GM12878 (cell line): ENCODE measurements at regions not wholly inside any gene's neighbourhood (a gene's known extent, or its start where the extent isn't known, plus 50 kb on each side); places are given as distances from the start of the nearest gene placed in this dataset.

Source experiments
- ATAC-seq: fragments of 200-7000 bp; cut with Tn5 transposase; 3 replicates; pipeline ENCODE4 v1.9.1; 2020; ENCODE audit warnings: mild to moderate bottlenecking, moderate library complexity
- BruUV-seq: library from RNA; stranded (reverse); fragments of 400-500 nt; replicated peaks from 2 replicates; lab custom pipeline; 2021; lab: Mats Ljungman, UMichigan
- CTCF ChIA-PET: fragments of 300-600 bp; sonication (Branson Sonifier 250); formaldehyde crosslinking; extraction: SDS; loops from one replicate; lab custom pipeline; 2021; ENCODE audit warnings: inconsistent platforms; lab: Yijun Ruan, JAX
- POLR2A ChIA-PET: fragments of 350-600 bp; formaldehyde crosslinking; extraction: SDS; loops from one replicate; lab custom pipeline; 2021; ENCODE audit warnings: inconsistent platforms; lab: Charles Lee
- RAD21 ChIA-PET: fragments of 300-600 bp; sonication (Branson Sonifier 250); formaldehyde crosslinking; loops from one replicate; lab custom pipeline; 2023; ENCODE audit warnings: antibody characterized with exemption; ENCODE audit not compliant: unreplicated experiment; lab: Charles Lee
- SMC1A ChIA-PET: fragments of 300-600 bp; sonication (Branson Sonifier 250); formaldehyde crosslinking; loops from one replicate; lab custom pipeline; 2023; ENCODE audit not compliant: unreplicated experiment, uncharacterized antibody; lab: Charles Lee
- DNase-seq: peaks from one replicate; pipeline ENCODE4 v3.0.0-alpha.2; 2011; ENCODE audit warnings: low read depth, low spot score
- FAIRE-seq: peaks from 3 replicates; lab custom pipeline; 2011; peaks lifted over from hg19 to GRCh38; lab: Jason Lieb, UNC
- H2AFZ ChIP-seq: 2 replicates; pipeline ENCODE4 v1.6.0; 2011; ENCODE audit warnings: low read depth, low read length, control low read depth; ENCODE audit not compliant: control insufficient read depth
- H3K27ac ChIP-seq: 2 replicates; pipeline ENCODE4 v1.5.1; 2011; ENCODE audit warnings: control low read depth; ENCODE audit not compliant: control insufficient read depth, insufficient read depth
- H3K27me3 ChIP-seq, 2 experiments: replicated peaks in 1 of 2; 2 replicates each; pipeline versions ENCODE4 v1.6.0 to v1.6.1; 2011; ENCODE audit warnings: low read length in 1 of 2; ENCODE audit not compliant: control insufficient read depth in 2 of 2, insufficient read depth in 2 of 2
- H3K36me3 ChIP-seq, 2 experiments: 2 replicates each; pipeline ENCODE4 v1.5.1; 2011; ENCODE audit warnings: low read length in 1 of 2; ENCODE audit not compliant: control insufficient read depth in 2 of 2, insufficient read depth in 2 of 2
- H3K4me1 ChIP-seq: 2 replicates; pipeline ENCODE4 v1.6.1; 2011; ENCODE audit warnings: mild to moderate bottlenecking, low read length, moderate library complexity, mixed read lengths; ENCODE audit not compliant: control insufficient read depth, insufficient read depth
- H3K4me2 ChIP-seq: 2 replicates; pipeline ENCODE4 v1.6.0; 2011; ENCODE audit warnings: control low read depth; ENCODE audit not compliant: control insufficient read depth, insufficient read depth
- H3K4me3 ChIP-seq: fragments of 200-600 bp; sonication (generic); 2 replicates; pipeline ENCODE4 v1.5.1; 2016
- H3K79me2 ChIP-seq: 2 replicates; pipeline ENCODE4 v1.6.0; 2011; ENCODE audit warnings: low read length; ENCODE audit not compliant: control insufficient read depth, insufficient read depth
- H3K9ac ChIP-seq: 2 replicates; pipeline ENCODE4 v1.8.0; 2011; ENCODE audit warnings: low read length, control low read depth, mixed read lengths; ENCODE audit not compliant: control insufficient read depth, insufficient read depth
- H3K9me3 ChIP-seq: replicated peaks from 3 replicates; pipeline ENCODE4 v1.5.1; 2011; ENCODE audit warnings: mild to moderate bottlenecking, low read length; ENCODE audit not compliant: control insufficient read depth, insufficient read depth
- H4K20me1 ChIP-seq: 2 replicates; pipeline ENCODE4 v1.6.0; 2011; ENCODE audit not compliant: control insufficient read depth, insufficient read depth
- BCLAF1 ChIP-seq: fragments of 450-650 bp; IDR thresholded peaks from 2 replicates; pipeline ENCODE4 v1.6.1; 2017; ENCODE audit warnings: antibody characterized with exemption, mild to moderate bottlenecking, moderate library complexity
- ETV6 ChIP-seq, 2 experiments: fragments of 450-650 bp in 1 of 2; IDR thresholded peaks in 1 of 2; conservative IDR thresholded peaks in 1 of 2; 2 replicates each; pipeline ENCODE4 v1.6.1; 2014; ENCODE audit warnings: antibody characterized with exemption in 1 of 2, borderline replicate concordance in 1 of 2, low read depth in 1 of 2, mild to moderate bottlenecking in 1 of 2, moderate library complexity in 1 of 2
- HDAC2 ChIP-seq: fragments of 200-600 bp; sonication (generic); IDR thresholded peaks from 2 replicates; pipeline ENCODE4 v1.6.1; 2017
- MAX ChIP-seq: IDR thresholded peaks from 2 replicates; pipeline ENCODE4 v1.6.1; 2012; ENCODE audit warnings: low read depth, low read length, improper control_type of control experiment
- RAD21 ChIP-seq: IDR thresholded peaks from 2 replicates; pipeline ENCODE4 v1.6.1; 2011; ENCODE audit warnings: mild to moderate bottlenecking, low read depth, low read length, moderate library complexity; ENCODE audit not compliant: insufficient read depth
- REST ChIP-seq: IDR thresholded peaks from 2 replicates; pipeline ENCODE4 v1.6.1; 2012; ENCODE audit warnings: mild to moderate bottlenecking, low read depth, low read length
- TAF1 ChIP-seq: IDR thresholded peaks from 2 replicates; pipeline ENCODE4 v1.6.1; 2011; ENCODE audit warnings: mild to moderate bottlenecking, low read depth, low read length, borderline replicate concordance
- ZBED1 ChIP-seq: IDR thresholded peaks from 2 replicates; pipeline ENCODE4 v1.6.1; 2016; ENCODE audit warnings: borderline replicate concordance
- ZBTB11 ChIP-seq: fragments of 450-650 bp; formaldehyde crosslinking; IDR thresholded peaks from 2 replicates; pipeline ENCODE4 v1.5.0; 2022; ENCODE audit warnings: mild to moderate bottlenecking, missing genetic modification characterization
- WGBS: methylation state at CpG from one replicate; pipeline ENCODE4 v1.1.6; 2016; ENCODE audit warnings: low lambda C conversion rate; ENCODE audit not compliant: insufficient replicate concordance, insufficient coverage; ENCODE audit errors: missing lambda C conversion rate; 5-methylcytosine and 5-hydroxymethylcytosine counted together
- in situ Hi-C: fragments of 300-500 bp; cut with MboI; formaldehyde crosslinking; loops from 9 replicates; pipeline ENCODE4 v1.14.3; 2018; ENCODE audit warnings: mixed read lengths
- intact Hi-C: fragments of 100-400 bp; cut with micrococcal nuclease; formaldehyde crosslinking; loops from one replicate; pipeline ENCODE4 v1.14.2; 2022; ENCODE audit not compliant: unreplicated experiment

- H3K9ac ChIP-seq, result no peak overlapping the region
- FAIRE-seq (no peak), ATAC-seq (no peak), DNase-seq (no peak)
- no peaks in the 10 kb centered on the region for H3K27me3 ChIP-seq
- ChIA-PET CTCF (interaction anchor here (0.6 kb wide), 1 partner anchor 27 kb away, joined by 3 read pairs; no protein-coding TSS in a partner anchor), RAD21 (no interaction called here), SMC1A (no interaction called here), POLR2A (interaction anchor here (0.6 kb wide), 1 partner anchor 243 kb away, joined by 3 read pairs; no protein-coding TSS in a partner anchor)
- TF ChIP-seq RAD21 (no peak), BCLAF1 (no peak), MAX (no peak), ZBED1 (no peak), REST (no peak), ETV6 (conservative IDR thresholded peaks at IDR 0.05 in 1 of 2, IDR thresholded peaks at IDR 0.05 in 1 of 2; ENCODE audit: borderline replicate concordance in 1 of 2, low read depth in 1 of 2) (no peak), TAF1 (no peak), ZBTB11 (CRISPR knock-in tag) (no peak), HDAC2 (no peak)
- 48% methylated on average over 18 of the region's 18 CpGs for WGBS
- in situ Hi-C loops (loop anchor here (25.0 kb wide), 1 partner anchor 109 kb away; no protein-coding TSS in a partner anchor), intact Hi-C loops (no loop called here)
- no peak overlapping the region for H3K4me2 ChIP-seq
- H3K9me3 ChIP-seq, result no peaks in the 10 kb centered on the region; the same call in 2 of the 3 replicates
- no peak overlapping the region for H2AFZ ChIP-seq
- H3K27ac ChIP-seq, result no peak overlapping the region
- no peaks in the 10 kb centered on the region for H3K79me2 ChIP-seq
- no peaks in the 10 kb centered on the region for H3K36me3 ChIP-seq
- no peaks in the 10 kb centered on the region for H3K4me1 ChIP-seq
- BruUV-seq, result no TSS peak
- no peak overlapping the region for H3K4me3 ChIP-seq
- no peaks in the 10 kb centered on the region for H4K20me1 ChIP-seq
Measured at GRCh38 chr10:43753397-43754061, 104.8 kb upstream of the ZNF32 start.
